Stomach (tissue), 8 donors: ENCODE measurements at regions not wholly inside any gene's neighbourhood (a gene's known extent, or its start where the extent isn't known, plus 50 kb on each side); places are given as distances from the start of the nearest gene placed in this dataset.

ENCODE experiments used
- DNase-seq, 2 donors: peaks; one replicate each; pipeline versions ENCODE4 v3.0.0 to v3.0.0-alpha.2; 2013 to 2019
- H3K27ac ChIP-seq, 5 donors: fragments of 200-600 bp in 4 of 5; sonication (generic) in 4 of 5; one replicate each; pipeline ENCODE4 v1.5.1; 2013 to 2019; ENCODE audit warnings: mild to moderate bottlenecking in 1 of 5, moderate library complexity in 1 of 5
- H3K27me3 ChIP-seq, 3 donors: fragments of 200-600 bp; sonication (generic); one replicate each; pipeline ENCODE4 v1.5.1; 2017 to 2019; ENCODE audit warnings: mixed run types in 1 of 3
- H3K36me3 ChIP-seq, 4 donors: fragments of 200-600 bp; sonication (generic); 1 replicate in 3 of 4; 2 replicates in 1 of 4; pipeline ENCODE4 v1.5.1; 2016 to 2019
- H3K4me1 ChIP-seq, 4 donors: fragments of 200-600 bp; sonication (generic); one replicate each; pipeline ENCODE4 v1.5.1; 2016 to 2019
- H3K4me3 ChIP-seq, 4 donors: fragments of 200-600 bp; sonication (generic) in 3 of 4; one replicate each; pipeline ENCODE4 v1.5.1; 2016 to 2019; ENCODE audit warnings: mild to moderate bottlenecking in 1 of 4
- H3K9me3 ChIP-seq, 4 donors: fragments of 200-600 bp; sonication (generic); one replicate each; pipeline ENCODE4 v1.5.1; 2016 to 2019
- CTCF ChIP-seq, 7 experiments: fragments of 450-650 bp in 4 of 7; fragments of 200-600 bp in 3 of 7; sonication (generic) in 3 of 7; IDR thresholded peaks; one replicate each; pipeline ENCODE4 v1.5.1; 2016 to 2019; ENCODE audit warnings: antibody characterized with exemption in 7 of 7, control low read depth in 2 of 7, mild to moderate bottlenecking in 1 of 7
- EP300 ChIP-seq: sonication (generic); formaldehyde crosslinking; IDR thresholded peaks from one replicate; pipeline ENCODE4 v1.6.1; 2017; ENCODE audit warnings: antibody characterized with exemption
- POLR2A ChIP-seq, 4 donors: fragments of 450-650 bp; IDR thresholded peaks; one replicate each; pipeline ENCODE4 v1.6.1; 2016; ENCODE audit warnings: antibody characterized with exemption in 4 of 4, control low read depth in 2 of 4, mild to moderate bottlenecking in 1 of 4, moderate library complexity in 1 of 4
- POLR2AphosphoS5 ChIP-seq, 3 donors: sonication (generic); formaldehyde crosslinking; IDR thresholded peaks; one replicate each; pipeline ENCODE4 v1.6.1; 2016; ENCODE audit warnings: antibody characterized with exemption in 3 of 3
- WGBS, 5 donors: extraction: QIAGEN DNeasy Blood & Tissue Kit in 3 of 5; methylation state at CpG; one replicate each; pipeline versions ENCODE4 v1.1.5 to v1.1.7; 2013 to 2018; 5-methylcytosine and 5-hydroxymethylcytosine counted together
- intact Hi-C: fragments of 100-400 bp; cut with DNase I; formaldehyde crosslinking; loops from one replicate; pipeline ENCODE4 v1.15.1; 2023; ENCODE audit warnings: low total_unique reads
- donor health status: healthy with polysubstance abuse.
- donor health status: Bipolar disorder and iron deficiency.
- donor health status: healthy.

DNA sequence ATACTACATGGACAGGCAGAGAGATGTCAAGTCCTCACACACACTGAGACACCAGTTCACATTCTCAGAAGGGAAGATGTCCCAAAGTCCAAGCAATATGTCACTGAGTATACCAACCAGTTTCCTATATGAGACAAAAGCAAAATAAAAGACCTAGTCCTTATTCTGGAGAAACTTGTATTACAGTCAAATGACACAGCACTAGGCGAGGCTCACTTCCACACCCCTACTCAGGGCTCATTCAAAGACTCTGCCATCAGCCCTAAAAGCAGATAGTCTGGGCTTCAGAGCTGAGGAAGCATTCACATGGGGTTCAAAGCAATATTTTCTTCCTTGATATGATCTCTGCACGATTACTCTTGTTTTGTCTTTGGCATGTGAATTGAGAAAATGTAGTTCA lies 129.9 kb upstream of the UBL3 start:
- Histone ChIP-seq H3K36me3 (no peaks in the 10 kb centered on the region), H3K4me1 (no peaks in the 10 kb centered on the region), H3K4me3 (no peak overlapping the region), H3K9me3 (no peaks in the 10 kb centered on the region), H3K27ac (no peak overlapping the region), H3K27me3 (no peaks in the 10 kb centered on the region)
- 80 to 92% (median 90%) methylated on average over 2 of the region's 2 CpGs for WGBS, 5 donors
- intact Hi-C loops: no loop called here
- no peak for TF ChIP-seq POLR2A (IDR thresholded peaks at IDR 0.05)
- TF ChIP-seq POLR2AphosphoS5 (IDR thresholded peaks at IDR 0.05): no peak
- TF ChIP-seq CTCF (IDR thresholded peaks at IDR 0.05): no peak
- TF ChIP-seq EP300: no peak
- no peak for DNase-seq

DNA sequence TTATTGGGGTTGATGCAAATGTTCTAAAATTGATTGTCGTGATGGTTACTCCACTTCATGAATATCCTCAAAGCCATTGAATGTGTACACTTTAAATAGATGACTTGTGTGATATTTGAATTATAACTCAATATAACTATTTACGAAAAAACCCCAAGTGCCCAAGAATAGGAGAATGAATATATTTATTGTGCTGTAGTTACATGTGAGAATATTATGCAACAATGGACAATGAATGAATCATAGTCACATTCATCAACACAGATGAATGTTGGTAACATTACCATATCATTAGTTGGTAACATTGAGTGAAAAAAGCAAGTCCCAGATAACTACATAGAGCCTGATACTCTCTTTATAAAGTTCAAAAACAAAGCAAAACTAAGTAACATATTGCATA lies 127.8 kb upstream of the UBL3 start:
- H3K36me3 ChIP-seq: no peaks in the 10 kb centered on the region
- H3K27ac ChIP-seq: no peak overlapping the region
- no peak for DNase-seq
- no peaks in the 10 kb centered on the region for H3K27me3 ChIP-seq
- H3K4me1 ChIP-seq: no peaks in the 10 kb centered on the region
- H3K9me3 ChIP-seq: no peaks in the 10 kb centered on the region
- intact Hi-C loops: no loop called here
- 92 to 95% (median 94%) methylated on average over 2 of the region's 2 CpGs for WGBS, 5 donors
- TF ChIP-seq POLR2A (IDR thresholded peaks at IDR 0.05): no peak
- TF ChIP-seq EP300: no peak
- TF ChIP-seq POLR2AphosphoS5 (IDR thresholded peaks at IDR 0.05): no peak
- TF ChIP-seq CTCF (IDR thresholded peaks at IDR 0.05): no peak
- H3K4me3 ChIP-seq: no peak overlapping the region

GRCh38 chr13:29977476-29978120 lies 127.2 kb upstream of the UBL3 start:
- 57 to 69% (median 63%) methylated on average over 6 of the region's 6 CpGs for WGBS, 5 donors
- Histone ChIP-seq H3K4me3 (no peak overlapping the region), H3K9me3 (no peaks in the 10 kb centered on the region), H3K27ac (no peak overlapping the region), H3K36me3 (no peaks in the 10 kb centered on the region), H3K27me3 (no peaks in the 10 kb centered on the region), H3K4me1 (no peaks in the 10 kb centered on the region)
- DNase-seq: no peak
- intact Hi-C loops: no loop called here
- TF ChIP-seq POLR2AphosphoS5 (IDR thresholded peaks at IDR 0.05): no peak

GRCh38 chr13:29976535-29976934 lies 126.1 kb upstream of the UBL3 start:
- Histone ChIP-seq H3K27ac (no peak overlapping the region), H3K4me3 (no peak overlapping the region), H3K9me3 (no peaks in the 10 kb centered on the region), H3K27me3 (no peaks in the 10 kb centered on the region), H3K36me3 (no peaks in the 10 kb centered on the region), H3K4me1 (no peaks in the 10 kb centered on the region)
- TF ChIP-seq POLR2AphosphoS5 (IDR thresholded peaks at IDR 0.05): no peak
- TF ChIP-seq CTCF (IDR thresholded peaks at IDR 0.05): no peak
- no peak for TF ChIP-seq EP300
- no peak for TF ChIP-seq POLR2A (IDR thresholded peaks at IDR 0.05)
- WGBS, 5 donors: 90 to 100% (median 96%) methylated on average over 5 of the region's 5 CpGs
- intact Hi-C loops: no loop called here
- DNase-seq: no peak

GRCh38 chr13:29975283-29975682 lies 124.9 kb upstream of the UBL3 start:
- Histone ChIP-seq H3K36me3 (no peaks in the 10 kb centered on the region), H3K4me1 (no peaks in the 10 kb centered on the region), H3K27ac (no peak overlapping the region), H3K4me3 (no peak overlapping the region), H3K9me3 (no peaks in the 10 kb centered on the region), H3K27me3 (no peaks in the 10 kb centered on the region)
- WGBS, 5 donors: 82 to 94% (median 92%) methylated on average over 1 of the region's 1 CpG
- no peak for TF ChIP-seq EP300
- TF ChIP-seq POLR2AphosphoS5 (IDR thresholded peaks at IDR 0.05): no peak
- no peak for TF ChIP-seq POLR2A (IDR thresholded peaks at IDR 0.05)
- TF ChIP-seq CTCF (IDR thresholded peaks at IDR 0.05): no peak
- DNase-seq: no peak
- intact Hi-C loops: no loop called here
